WERI-Rb-1 (cell line): ENCODE measurements at regions not wholly inside any gene's neighbourhood (a gene's known extent, or its start where the extent isn't known, plus 50 kb on each side); places are given as distances from the start of the nearest gene placed in this dataset.

Source experiments
- DNase-seq: peaks from one replicate; pipeline ENCODE4 v3.0.0-alpha.2; 2020
- H3K27ac ChIP-seq: fragments of 250-450 bp; sonication (Bioruptor Pico); 2 replicates; pipeline ENCODE4 v1.5.1; 2020; ENCODE audit warnings: mild to moderate bottlenecking, moderate library complexity
- H3K27me3 ChIP-seq: fragments of 250-450 bp; sonication (Bioruptor Pico); 2 replicates; pipeline ENCODE4 v1.5.1; 2021; ENCODE audit warnings: mild to moderate bottlenecking, low read depth, moderate library complexity; ENCODE audit not compliant: insufficient read depth, severe bottlenecking
- H3K36me3 ChIP-seq: fragments of 250-450 bp; sonication (Bioruptor Pico); 2 replicates; pipeline ENCODE4 v1.5.1; 2020; ENCODE audit warnings: mild to moderate bottlenecking, moderate library complexity
- H3K4me3 ChIP-seq: 2 replicates; pipeline ENCODE4 v1.5.1; 2011; ENCODE audit warnings: low read depth, mild to moderate bottlenecking, control low read depth, low read length
- H3K9me3 ChIP-seq: fragments of 250-450 bp; sonication (Bioruptor Pico); 2 replicates; pipeline ENCODE4 v1.5.1; 2021; ENCODE audit warnings: mild to moderate bottlenecking, moderate library complexity; ENCODE audit not compliant: severe bottlenecking
- CTCF ChIP-seq: IDR thresholded peaks from 2 replicates; pipeline ENCODE4 v1.5.1; 2011; ENCODE audit warnings: low read depth, mild to moderate bottlenecking, control low read depth, inconsistent platforms, low read length

GRCh38 chr18:68229351-68229750 lies 485.6 kb downstream of the TMX3 start:
- Histone ChIP-seq H3K27ac (no peak overlapping the region), H3K4me3 (no peak overlapping the region), H3K36me3 (no peaks in the 10 kb centered on the region), H3K9me3 (no peaks in the 10 kb centered on the region), H3K27me3 (no peaks in the 10 kb centered on the region)
- TF ChIP-seq CTCF, result no peak
- DNase-seq, result no peak

- Histone ChIP-seq H3K27ac (no peak overlapping the region), H3K4me3 (no peak overlapping the region), H3K36me3 (no peaks in the 10 kb centered on the region), H3K9me3 (no peaks in the 10 kb centered on the region), H3K27me3 (no peaks in the 10 kb centered on the region)
- DNase-seq, result no peak
- TF ChIP-seq CTCF, result no peak
These were observed 493.7 kb downstream of the TMX3 start for GRCh38 chr18:68221111-68221724.

- H3K36me3 ChIP-seq, result no peaks in the 10 kb centered on the region
- H3K27ac ChIP-seq, result no peak overlapping the region
- H3K9me3 ChIP-seq, result no peaks in the 10 kb centered on the region
- H3K4me3 ChIP-seq, result no peak overlapping the region
- no peak for DNase-seq
- TF ChIP-seq CTCF, result no peak
- H3K27me3 ChIP-seq, result no peaks in the 10 kb centered on the region
These were observed 494.4 kb downstream of the TMX3 start for GRCh38 chr18:68220458-68220857.

GRCh38 chr18:68219872-68220271 lies 495.0 kb downstream of the TMX3 start:
- no peak for TF ChIP-seq CTCF
- DNase-seq, result no peak
- Histone ChIP-seq H3K9me3 (no peaks in the 10 kb centered on the region), H3K4me3 (no peak overlapping the region), H3K27ac (no peak overlapping the region), H3K27me3 (no peaks in the 10 kb centered on the region), H3K36me3 (no peaks in the 10 kb centered on the region)

- DNase-seq, result no peak
- H3K27me3 ChIP-seq, result no peaks in the 10 kb centered on the region
- H3K4me3 ChIP-seq, result no peak overlapping the region
- H3K27ac ChIP-seq, result no peak overlapping the region
- no peaks in the 10 kb centered on the region for H3K36me3 ChIP-seq
- no peak for TF ChIP-seq CTCF
- no peaks in the 10 kb centered on the region for H3K9me3 ChIP-seq
These were observed 495.6 kb downstream of the TMX3 start for GRCh38 chr18:68219274-68219673.

GRCh38 chr18:68215931-68216330 lies 499.0 kb downstream of the TMX3 start:
- no peak overlapping the region for H3K27ac ChIP-seq
- H3K4me3 ChIP-seq, result no peak overlapping the region
- H3K9me3 ChIP-seq, result no peaks in the 10 kb centered on the region
- TF ChIP-seq CTCF, result no peak
- no peak for DNase-seq
- no peaks in the 10 kb centered on the region for H3K36me3 ChIP-seq
- no peaks in the 10 kb centered on the region for H3K27me3 ChIP-seq
